ENCODE measurements at regions not wholly inside any gene's neighbourhood (a gene's known extent, or its start where the extent isn't known, plus 50 kb on each side); places are given as distances from the start of the nearest gene placed in this dataset.

DNA sequence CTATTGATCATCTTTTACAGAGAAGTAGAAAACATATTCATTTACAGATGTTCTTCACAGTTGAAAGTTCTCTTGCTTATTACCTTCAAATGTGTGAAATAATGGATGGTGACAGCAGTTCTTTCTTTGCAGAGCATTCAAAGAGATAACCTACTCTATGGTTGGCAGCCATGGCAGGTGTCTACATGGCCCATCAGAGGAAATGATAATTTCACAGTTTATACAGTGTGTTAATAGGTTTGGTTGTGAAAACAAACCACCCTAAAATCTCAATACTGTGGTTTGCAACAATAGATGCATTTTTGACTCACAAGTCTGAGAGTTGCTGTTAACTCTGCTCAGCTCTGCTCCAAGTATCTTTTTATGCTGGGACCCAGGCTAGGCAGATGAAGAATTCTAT is 241.2 kb upstream of the SAMSN1 start:
- Histone ChIP-seq H3K4me1 (ENCODE audit: insufficient read depth, low read length) (no peaks in the 10 kb centered on the region), H3K27me3 (ENCODE audit: insufficient read depth, low read length) (no peaks in the 10 kb centered on the region), H3K27ac (ENCODE audit: low read depth, low read length) (no peak overlapping the region), H3K4me3 (ENCODE audit: insufficient read depth, low read length) (no peak overlapping the region), H3K36me3 (ENCODE audit: insufficient read depth, low read length) (no peaks in the 10 kb centered on the region), H3K4me2 (ENCODE audit: insufficient read depth, low read length) (no peak overlapping the region), H4K20me1 (ENCODE audit: insufficient read depth, low read length) (no peaks in the 10 kb centered on the region), H3K9me3 (ENCODE audit: low read depth, low read length) (no peaks in the 10 kb centered on the region), H2AFZ (ENCODE audit: low read length) (no peak overlapping the region), H3K79me2 (ENCODE audit: insufficient read depth, low read length) (no peaks in the 10 kb centered on the region)
- TF ChIP-seq, protein P1, sequence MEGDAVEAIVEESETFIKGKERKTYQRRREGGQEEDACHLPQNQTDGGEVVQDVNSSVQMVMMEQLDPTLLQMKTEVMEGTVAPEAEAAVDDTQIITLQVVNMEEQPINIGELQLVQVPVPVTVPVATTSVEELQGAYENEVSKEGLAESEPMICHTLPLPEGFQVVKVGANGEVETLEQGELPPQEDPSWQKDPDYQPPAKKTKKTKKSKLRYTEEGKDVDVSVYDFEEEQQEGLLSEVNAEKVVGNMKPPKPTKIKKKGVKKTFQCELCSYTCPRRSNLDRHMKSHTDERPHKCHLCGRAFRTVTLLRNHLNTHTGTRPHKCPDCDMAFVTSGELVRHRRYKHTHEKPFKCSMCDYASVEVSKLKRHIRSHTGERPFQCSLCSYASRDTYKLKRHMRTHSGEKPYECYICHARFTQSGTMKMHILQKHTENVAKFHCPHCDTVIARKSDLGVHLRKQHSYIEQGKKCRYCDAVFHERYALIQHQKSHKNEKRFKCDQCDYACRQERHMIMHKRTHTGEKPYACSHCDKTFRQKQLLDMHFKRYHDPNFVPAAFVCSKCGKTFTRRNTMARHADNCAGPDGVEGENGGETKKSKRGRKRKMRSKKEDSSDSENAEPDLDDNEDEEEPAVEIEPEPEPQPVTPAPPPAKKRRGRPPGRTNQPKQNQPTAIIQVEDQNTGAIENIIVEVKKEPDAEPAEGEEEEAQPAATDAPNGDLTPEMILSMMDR (IDR thresholded peaks at IDR 0.05; ENCODE audit: extremely low read depth, low read depth, low read length), result no peak
- DNase-seq (ENCODE audit: insufficient read length, low spot score, missing footprints), result no peak

DNA sequence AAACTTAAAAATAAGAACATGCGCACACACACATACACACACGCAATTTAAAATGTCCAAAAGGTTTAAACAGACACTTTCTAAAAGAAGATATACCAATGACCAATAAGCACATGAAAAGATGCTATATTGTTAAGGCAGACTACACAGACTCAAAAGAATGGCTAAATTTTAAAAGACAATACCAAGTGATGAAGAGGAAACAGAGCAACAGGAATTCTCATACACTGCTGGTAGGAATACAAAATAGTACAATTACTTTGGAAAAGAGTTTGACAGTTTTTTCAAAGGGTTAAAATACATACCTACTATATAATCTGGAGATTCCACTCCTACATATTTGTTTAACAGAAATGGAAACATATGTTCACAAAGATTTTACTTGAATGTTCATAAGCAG is 239.6 kb upstream of the SAMSN1 start:
- Histone ChIP-seq H3K4me1 (ENCODE audit: insufficient read depth, low read length) (no peaks in the 10 kb centered on the region), H3K27ac (ENCODE audit: low read depth, low read length) (no peak overlapping the region), H3K4me2 (ENCODE audit: insufficient read depth, low read length) (no peak overlapping the region), H4K20me1 (ENCODE audit: insufficient read depth, low read length) (no peaks in the 10 kb centered on the region), H3K4me3 (ENCODE audit: insufficient read depth, low read length) (no peak overlapping the region), H3K9me3 (ENCODE audit: low read depth, low read length) (no peaks in the 10 kb centered on the region), H3K79me2 (ENCODE audit: insufficient read depth, low read length) (no peaks in the 10 kb centered on the region), H2AFZ (ENCODE audit: low read length) (no peak overlapping the region), H3K27me3 (ENCODE audit: insufficient read depth, low read length) (no peaks in the 10 kb centered on the region), H3K36me3 (ENCODE audit: insufficient read depth, low read length) (no peaks in the 10 kb centered on the region)
- TF ChIP-seq, protein P1 (IDR thresholded peaks at IDR 0.05; ENCODE audit: extremely low read depth, low read depth, low read length), result no peak
- DNase-seq (ENCODE audit: insufficient read length, low spot score, missing footprints), result no peak

DNA sequence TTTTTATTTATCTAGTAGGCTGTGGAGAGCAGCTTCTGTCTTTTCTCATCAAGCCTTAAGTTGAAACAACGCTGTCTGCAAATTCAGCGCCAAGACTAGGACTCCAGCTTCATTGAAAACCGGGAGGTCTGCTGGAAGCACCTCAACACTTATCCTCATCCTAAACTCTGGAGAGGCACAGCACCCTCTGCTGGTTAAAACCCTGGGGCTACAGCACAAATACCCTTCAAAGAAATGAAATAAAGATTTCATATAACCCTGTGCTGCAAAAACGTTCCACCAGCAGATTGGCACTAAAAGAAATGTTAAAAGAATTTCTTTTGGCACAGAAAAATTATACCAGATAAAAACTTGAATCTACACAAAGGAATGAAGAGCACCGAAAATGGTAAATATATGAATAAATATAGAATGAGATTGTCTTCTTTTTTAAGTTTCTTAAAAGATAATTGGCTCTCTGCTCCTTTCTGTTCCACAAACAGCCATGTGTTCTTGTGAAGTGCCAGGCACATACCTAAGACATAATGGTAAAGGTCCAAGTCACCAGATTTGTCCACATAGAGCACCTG is 227.7 kb upstream of the SAMSN1 start:
- no peaks in the 10 kb centered on the region for H3K27me3 ChIP-seq (ENCODE audit: insufficient read depth, low read length)
- TF ChIP-seq, protein P1 (IDR thresholded peaks at IDR 0.05; ENCODE audit: extremely low read depth, low read depth, low read length), result no peak
- H3K79me2 ChIP-seq (ENCODE audit: insufficient read depth, low read length), result no peaks in the 10 kb centered on the region
- DNase-seq (ENCODE audit: insufficient read length, low spot score, missing footprints), result no peak
- H3K4me1 ChIP-seq (ENCODE audit: insufficient read depth, low read length), result no peaks in the 10 kb centered on the region
- H3K27ac ChIP-seq (ENCODE audit: low read depth, low read length), result no peak overlapping the region
- no peak overlapping the region for H2AFZ ChIP-seq (ENCODE audit: low read length)
- no peaks in the 10 kb centered on the region for H4K20me1 ChIP-seq (ENCODE audit: insufficient read depth, low read length)
- no peaks in the 10 kb centered on the region for H3K36me3 ChIP-seq (ENCODE audit: insufficient read depth, low read length)
- peaks cover 2% of the 10 kb centered on the region for H3K9me3 ChIP-seq (ENCODE audit: low read depth, low read length)
- no peak overlapping the region for H3K4me3 ChIP-seq (ENCODE audit: insufficient read depth, low read length)
- no peak overlapping the region for H3K4me2 ChIP-seq (ENCODE audit: insufficient read depth, low read length)

DNA sequence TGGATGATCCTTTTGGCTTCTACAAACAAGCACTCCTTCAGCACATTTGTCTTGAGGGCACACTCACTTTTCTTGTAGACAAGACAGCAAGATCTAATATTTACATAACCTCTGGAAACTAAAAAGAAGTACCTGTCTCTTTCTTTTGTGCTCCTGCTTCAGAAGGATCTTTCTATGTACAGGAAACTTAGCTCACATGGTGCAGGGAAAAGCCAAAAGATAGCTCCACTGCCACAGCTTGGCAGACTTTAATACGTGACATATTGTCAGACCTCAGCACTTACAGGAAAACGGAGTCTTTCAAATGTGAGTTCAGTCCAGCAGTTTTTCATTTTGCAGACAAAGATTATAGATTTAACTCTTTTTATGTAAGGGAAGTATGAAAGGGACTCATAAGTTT is 225.5 kb upstream of the SAMSN1 start:
- TF ChIP-seq, protein P1 (IDR thresholded peaks at IDR 0.05; ENCODE audit: extremely low read depth, low read depth, low read length), result no peak
- no peaks in the 10 kb centered on the region for H3K36me3 ChIP-seq (ENCODE audit: insufficient read depth, low read length)

More for the DNA sequence above, 225.5 kb upstream of the SAMSN1 start:
- Histone ChIP-seq H3K4me2 (ENCODE audit: insufficient read depth, low read length) (no peak overlapping the region), H3K27me3 (ENCODE audit: insufficient read depth, low read length) (no peaks in the 10 kb centered on the region), H2AFZ (ENCODE audit: low read length) (no peak overlapping the region), H3K9me3 (ENCODE audit: low read depth, low read length) (peaks cover 2% of the 10 kb centered on the region), H4K20me1 (ENCODE audit: insufficient read depth, low read length) (no peaks in the 10 kb centered on the region), H3K27ac (ENCODE audit: low read depth, low read length) (no peak overlapping the region), H3K4me1 (ENCODE audit: insufficient read depth, low read length) (no peaks in the 10 kb centered on the region), H3K4me3 (ENCODE audit: insufficient read depth, low read length) (no peak overlapping the region), H3K79me2 (ENCODE audit: insufficient read depth, low read length) (no peaks in the 10 kb centered on the region)
- DNase-seq (ENCODE audit: insufficient read length, low spot score, missing footprints), result no peak
